Osteoblast (primary cell): ENCODE measurements at regions not wholly inside any gene's neighbourhood (a gene's known extent, or its start where the extent isn't known, plus 50 kb on each side); places are given as distances from the start of the nearest gene placed in this dataset.

ENCODE experiments used
- DNase-seq: peaks from one replicate; pipeline ENCODE4 v3.0.0; 2011; ENCODE audit warnings: low spot score, mixed read lengths; ENCODE audit not compliant: insufficient read length; ENCODE audit errors: missing footprints
- H2AFZ ChIP-seq: 2 replicates; pipeline ENCODE4 v1.6.0; 2011; ENCODE audit warnings: mild to moderate bottlenecking, low read length
- H3K27ac ChIP-seq: 2 replicates; pipeline ENCODE4 v1.5.1; 2011; ENCODE audit warnings: mild to moderate bottlenecking, low read depth, low read length, moderate library complexity
- H3K27me3 ChIP-seq: 2 replicates; pipeline ENCODE4 v1.6.0; 2012; ENCODE audit warnings: mild to moderate bottlenecking, control low read depth, inconsistent platforms, low read length, moderate library complexity; ENCODE audit not compliant: insufficient read depth
- H3K36me3 ChIP-seq: 2 replicates; pipeline ENCODE4 v1.5.1; 2011; ENCODE audit warnings: mild to moderate bottlenecking, low read length, control low read depth, moderate library complexity; ENCODE audit not compliant: insufficient read depth
- H3K4me1 ChIP-seq: 2 replicates; pipeline ENCODE4 v1.5.1; 2011; ENCODE audit warnings: mild to moderate bottlenecking, low read length, control low read depth, moderate library complexity; ENCODE audit not compliant: insufficient read depth
- H3K4me2 ChIP-seq: 2 replicates; pipeline ENCODE4 v1.6.0; 2011; ENCODE audit warnings: mild to moderate bottlenecking, low read length; ENCODE audit not compliant: insufficient read depth
- H3K4me3 ChIP-seq: fragments of 200-600 bp; sonication (generic); 3 replicates; pipeline ENCODE4 v1.5.1; 2012; ENCODE audit warnings: mild to moderate bottlenecking, low read length, inconsistent platforms; ENCODE audit not compliant: insufficient read depth
- H3K79me2 ChIP-seq: 2 replicates; pipeline ENCODE4 v1.6.0; 2012; ENCODE audit warnings: mild to moderate bottlenecking, low read length, control low read depth, inconsistent platforms; ENCODE audit not compliant: insufficient read depth
- H3K9me3 ChIP-seq: 2 replicates; pipeline ENCODE4 v1.5.1; 2011; ENCODE audit warnings: low read depth, low read length, control low read depth
- H4K20me1 ChIP-seq: 2 replicates; pipeline ENCODE4 v1.6.0; 2012; ENCODE audit warnings: mild to moderate bottlenecking, low read length, control low read depth; ENCODE audit not compliant: insufficient read depth
- TF ChIP-seq, protein P1 (sequence below): IDR thresholded peaks from 2 replicates; pipeline ENCODE4 v1.5.1; 2011; ENCODE audit warnings: mild to moderate bottlenecking, low read depth, low read length, moderate library complexity; ENCODE audit errors: extremely low read depth

DNA sequence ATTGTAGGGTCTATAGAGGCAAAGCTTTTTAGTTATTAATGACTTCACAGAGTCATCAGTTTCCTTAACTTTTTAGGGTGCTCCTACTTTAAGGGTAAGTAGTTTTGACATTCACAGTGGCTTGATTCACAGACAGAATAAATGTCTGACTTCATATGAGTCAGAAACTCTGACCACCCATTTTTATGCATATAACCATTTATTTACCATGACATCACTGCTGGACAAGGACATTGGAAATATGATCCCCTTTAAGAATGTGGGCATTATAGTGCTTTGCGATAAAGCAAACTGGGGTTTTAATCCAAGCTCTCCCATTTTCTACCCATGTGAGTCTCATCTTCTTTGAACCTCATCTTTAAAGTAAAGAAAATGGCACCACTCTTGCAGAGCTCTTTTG lies 162.0 kb upstream of the MC4R start:
- Histone ChIP-seq H3K9me3 (no peaks in the 10 kb centered on the region), H3K4me3 (no peak overlapping the region), H3K27ac (no peak overlapping the region), H2AFZ (no peak overlapping the region), H3K4me1 (peaks cover 8% of the 10 kb centered on the region), H3K4me2 (no peak overlapping the region), H3K36me3 (no peaks in the 10 kb centered on the region), H3K27me3 (no peaks in the 10 kb centered on the region), H4K20me1 (no peaks in the 10 kb centered on the region), H3K79me2 (no peaks in the 10 kb centered on the region)
- TF ChIP-seq, protein P1, sequence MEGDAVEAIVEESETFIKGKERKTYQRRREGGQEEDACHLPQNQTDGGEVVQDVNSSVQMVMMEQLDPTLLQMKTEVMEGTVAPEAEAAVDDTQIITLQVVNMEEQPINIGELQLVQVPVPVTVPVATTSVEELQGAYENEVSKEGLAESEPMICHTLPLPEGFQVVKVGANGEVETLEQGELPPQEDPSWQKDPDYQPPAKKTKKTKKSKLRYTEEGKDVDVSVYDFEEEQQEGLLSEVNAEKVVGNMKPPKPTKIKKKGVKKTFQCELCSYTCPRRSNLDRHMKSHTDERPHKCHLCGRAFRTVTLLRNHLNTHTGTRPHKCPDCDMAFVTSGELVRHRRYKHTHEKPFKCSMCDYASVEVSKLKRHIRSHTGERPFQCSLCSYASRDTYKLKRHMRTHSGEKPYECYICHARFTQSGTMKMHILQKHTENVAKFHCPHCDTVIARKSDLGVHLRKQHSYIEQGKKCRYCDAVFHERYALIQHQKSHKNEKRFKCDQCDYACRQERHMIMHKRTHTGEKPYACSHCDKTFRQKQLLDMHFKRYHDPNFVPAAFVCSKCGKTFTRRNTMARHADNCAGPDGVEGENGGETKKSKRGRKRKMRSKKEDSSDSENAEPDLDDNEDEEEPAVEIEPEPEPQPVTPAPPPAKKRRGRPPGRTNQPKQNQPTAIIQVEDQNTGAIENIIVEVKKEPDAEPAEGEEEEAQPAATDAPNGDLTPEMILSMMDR = no peak
- DNase-seq = no peak

DNA sequence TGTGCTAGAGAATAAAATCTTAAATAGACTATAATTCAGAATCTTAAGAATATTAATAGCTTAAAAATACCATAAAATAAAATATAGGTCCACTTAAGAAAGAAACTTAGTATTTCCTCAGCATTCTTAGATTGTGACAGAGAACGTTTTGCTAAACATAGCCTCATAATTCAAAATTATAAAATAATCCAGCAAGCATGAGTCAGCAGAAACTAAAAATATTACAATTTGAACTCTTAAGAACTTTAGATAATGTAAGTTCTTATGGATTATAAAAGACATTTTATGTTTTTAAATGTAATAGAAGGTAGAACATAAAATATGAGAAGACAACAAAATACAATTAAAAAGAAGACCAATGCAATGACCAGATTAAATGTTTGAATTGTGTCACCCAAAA lies 164.5 kb upstream of the MC4R start:
- H3K79me2 ChIP-seq = no peaks in the 10 kb centered on the region
- H3K4me1 ChIP-seq = peaks cover 8% of the 10 kb centered on the region
- H3K27ac ChIP-seq = no peak overlapping the region
- TF ChIP-seq, protein P1 = no peak
- no peaks in the 10 kb centered on the region for H3K27me3 ChIP-seq
- no peak overlapping the region for H2AFZ ChIP-seq
- H3K4me3 ChIP-seq = no peak overlapping the region
- H3K4me2 ChIP-seq = no peak overlapping the region
- no peaks in the 10 kb centered on the region for H3K9me3 ChIP-seq
- no peaks in the 10 kb centered on the region for H3K36me3 ChIP-seq
- DNase-seq = no peak
- H4K20me1 ChIP-seq = no peaks in the 10 kb centered on the region

DNA sequence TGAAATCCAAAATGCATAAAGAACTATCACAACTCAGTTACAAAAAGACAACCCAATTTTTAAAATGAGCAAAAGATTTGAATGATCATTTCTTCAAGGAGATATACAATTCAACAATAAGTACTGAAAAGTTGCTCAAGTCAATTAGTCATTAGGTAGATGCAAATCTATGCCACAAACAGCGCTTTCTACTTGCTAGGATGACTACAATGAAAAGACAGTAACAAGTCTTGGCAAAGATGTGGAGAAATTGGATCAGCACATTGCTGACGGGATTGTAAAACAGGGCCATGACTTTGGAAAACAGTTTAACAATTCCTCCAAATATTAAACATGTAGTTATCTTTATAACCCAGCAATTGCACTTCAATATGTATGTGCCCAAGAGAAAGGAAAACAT lies 166.3 kb upstream of the MC4R start:
- Histone ChIP-seq H3K4me3 (no peak overlapping the region), H3K27me3 (no peaks in the 10 kb centered on the region)
- TF ChIP-seq, protein P1 = no peak

DNA sequence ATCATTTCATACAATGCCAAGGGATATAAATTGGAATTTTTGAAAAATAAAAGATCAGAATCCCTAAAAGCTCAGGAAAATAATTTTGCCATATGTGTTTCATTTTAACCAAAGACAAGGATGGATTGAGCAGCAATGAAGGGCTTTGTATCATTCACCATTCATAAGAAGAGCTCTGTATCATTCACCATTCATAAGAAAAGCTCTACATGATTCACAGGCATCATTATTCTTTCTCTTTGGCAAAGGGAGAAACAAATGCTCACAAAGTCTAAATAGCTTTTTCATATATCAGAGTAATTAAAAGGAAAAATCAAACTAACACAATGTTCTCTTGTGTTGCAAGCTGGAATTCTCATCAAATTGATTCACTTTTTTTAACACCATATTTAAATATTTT lies 169.1 kb upstream of the MC4R start:
- Histone ChIP-seq H3K36me3 (no peaks in the 10 kb centered on the region), H3K4me3 (no peak overlapping the region), H3K9me3 (no peaks in the 10 kb centered on the region), H3K27ac (no peak overlapping the region), H3K79me2 (no peaks in the 10 kb centered on the region), H3K4me2 (no peak overlapping the region), H2AFZ (no peak overlapping the region), H4K20me1 (no peaks in the 10 kb centered on the region), H3K27me3 (no peaks in the 10 kb centered on the region), H3K4me1 (no peaks in the 10 kb centered on the region)
- TF ChIP-seq, protein P1 = no peak
- no peak for DNase-seq

More for the DNA sequence above, 166.3 kb upstream of the MC4R start:
- H3K9me3 ChIP-seq = no peaks in the 10 kb centered on the region
- H2AFZ ChIP-seq = no peak overlapping the region
- no peak for DNase-seq
- no peaks in the 10 kb centered on the region for H4K20me1 ChIP-seq
- no peaks in the 10 kb centered on the region for H3K79me2 ChIP-seq
- H3K36me3 ChIP-seq = no peaks in the 10 kb centered on the region
- H3K4me1 ChIP-seq = peaks cover 7% of the 10 kb centered on the region
- no peak overlapping the region for H3K4me2 ChIP-seq
- no peak overlapping the region for H3K27ac ChIP-seq
